ENCODE measurements at regions not wholly inside any gene's neighbourhood (a gene's known extent, or its start where the extent isn't known, plus 50 kb on each side); places are given as distances from the start of the nearest gene placed in this dataset.

DNA sequence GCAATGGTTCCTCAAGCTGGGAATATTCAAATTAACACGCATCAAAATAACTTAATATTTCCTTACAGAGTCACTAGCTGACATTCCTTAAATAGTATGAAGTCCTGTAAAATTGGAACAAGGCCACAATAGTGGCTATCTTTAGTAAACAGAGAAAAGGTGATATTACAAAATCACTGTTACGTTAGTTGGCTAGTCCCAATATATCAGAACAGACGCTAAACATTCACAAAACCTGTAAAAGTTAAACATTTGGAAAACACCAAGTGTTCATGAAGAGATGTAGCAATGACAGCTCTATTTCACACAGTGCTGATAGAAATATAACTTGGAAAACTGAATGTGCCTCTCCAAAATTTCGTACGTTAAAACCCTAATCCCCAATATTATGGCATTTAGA, 61.0 kb upstream of the FAM47C start:
- DNase-seq: no peak

DNA sequence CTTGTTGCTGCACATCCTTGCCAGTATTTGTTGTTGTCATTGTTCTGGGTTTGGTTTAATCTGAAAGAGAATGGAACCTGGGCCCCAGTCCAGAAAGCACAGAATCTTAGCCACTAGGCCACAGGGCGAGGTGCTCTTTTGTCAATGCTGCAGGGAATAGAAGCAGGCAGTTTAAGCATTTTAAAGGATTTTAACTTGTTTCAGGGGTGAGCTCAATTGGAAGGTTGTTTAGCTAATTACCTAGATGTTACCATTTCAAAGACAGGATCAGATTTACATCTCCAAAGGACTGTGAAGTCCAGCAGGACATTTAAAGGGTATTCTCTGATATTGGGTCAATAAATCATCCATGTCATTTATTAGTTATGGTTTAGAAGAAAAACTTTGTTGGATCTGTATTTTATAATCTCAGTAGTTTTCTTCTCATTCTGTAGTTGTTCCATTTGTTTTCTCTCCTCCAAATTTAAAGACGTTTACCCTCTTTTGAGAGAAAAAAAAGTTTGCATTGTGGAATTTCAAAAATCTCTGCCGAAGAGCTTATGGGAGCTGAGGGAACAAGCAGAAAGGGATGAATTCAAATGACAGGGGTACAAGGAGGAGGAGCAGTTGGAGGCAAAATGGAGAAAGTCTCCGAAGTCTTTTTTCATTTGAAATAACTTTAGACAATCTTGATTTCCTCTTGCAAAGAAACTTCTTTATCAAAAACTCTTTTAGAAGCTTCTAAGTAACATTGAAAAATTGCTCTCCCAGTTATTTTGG, 57.5 kb upstream of the FAM47C start:
- DNase-seq: no peak

DNA sequence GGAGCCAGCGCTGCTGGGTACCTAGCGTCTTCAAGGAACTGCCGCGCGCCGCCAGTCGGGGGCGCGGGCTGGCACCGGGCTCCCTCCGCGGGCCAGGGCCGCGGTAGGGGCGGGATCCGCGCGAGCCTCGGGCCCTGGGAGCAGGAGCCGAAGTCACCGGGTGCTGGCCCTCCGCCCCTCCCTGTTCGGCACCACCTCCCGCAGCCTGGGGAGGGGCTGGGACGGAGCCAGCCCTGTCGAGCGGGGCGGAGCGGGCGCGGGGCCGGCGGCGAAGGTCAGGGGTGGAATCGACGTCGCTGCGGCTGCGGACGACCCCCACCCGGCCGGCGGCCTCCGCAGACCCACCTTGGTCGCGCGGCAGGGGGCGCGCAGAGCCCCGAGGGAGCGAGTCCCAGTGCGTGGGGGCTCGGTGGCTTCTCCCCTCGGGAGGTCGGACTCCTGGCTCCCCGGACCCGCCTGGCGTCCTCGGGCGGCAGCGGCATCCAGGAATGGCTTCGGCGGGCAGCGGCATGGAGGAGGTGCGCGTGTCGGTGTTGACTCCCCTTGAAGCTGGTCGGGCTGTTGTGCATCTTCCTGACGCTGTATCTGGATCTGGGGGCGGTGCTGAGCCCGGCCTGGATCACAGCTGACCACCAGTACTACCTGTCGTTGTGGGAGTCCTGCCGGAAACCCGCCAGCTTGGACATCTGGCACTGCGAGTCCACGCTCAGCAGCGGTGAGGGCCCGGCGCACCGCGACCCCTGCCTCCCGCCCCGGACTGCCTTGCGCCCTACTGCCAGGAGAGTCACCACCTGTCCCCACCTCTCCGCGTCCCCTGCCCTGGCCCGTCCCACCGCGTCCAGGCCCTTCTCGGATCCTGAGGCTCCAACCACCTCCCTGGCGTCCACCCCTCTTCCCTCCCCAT, 50.5 kb upstream of the FAM47C start:
- peak; percentile 1 for DNase-seq
